ENCODE measurements at regions not wholly inside any gene's neighbourhood (a gene's known extent, or its start where the extent isn't known, plus 50 kb on each side); places are given as distances from the start of the nearest gene placed in this dataset.

- TF ChIP-seq CREB5 (CRISPR knock-in tag; IDR thresholded peaks at IDR 0.05; ENCODE audit: low read depth) = no peak
- TF ChIP-seq PATZ1 (CRISPR knock-in tag; IDR thresholded peaks at IDR 0.05; ENCODE audit: borderline replicate concordance) = no peak
- TF ChIP-seq ESRRG (CRISPR knock-in tag; IDR thresholded peaks at IDR 0.05) = no peak
- no peak for TF ChIP-seq BACH2 (CRISPR knock-in tag; IDR thresholded peaks at IDR 0.05; ENCODE audit: borderline replicate concordance)
Observed at GRCh38 chr19:31594701-31595100, 245.5 kb upstream of the TSHZ3 start.
